ENCODE measurements at regions not wholly inside any gene's neighbourhood (a gene's known extent, or its start where the extent isn't known, plus 50 kb on each side); places are given as distances from the start of the nearest gene placed in this dataset.
A peak's percentile ranks its signal among the peaks of the same experiment; 100 is the strongest.
"Not testable (repeated sequence)": the region's sequence is repeated elsewhere in the genome, so short reads cannot be mapped to it uniquely, and the experiment has no call there.

DNA sequence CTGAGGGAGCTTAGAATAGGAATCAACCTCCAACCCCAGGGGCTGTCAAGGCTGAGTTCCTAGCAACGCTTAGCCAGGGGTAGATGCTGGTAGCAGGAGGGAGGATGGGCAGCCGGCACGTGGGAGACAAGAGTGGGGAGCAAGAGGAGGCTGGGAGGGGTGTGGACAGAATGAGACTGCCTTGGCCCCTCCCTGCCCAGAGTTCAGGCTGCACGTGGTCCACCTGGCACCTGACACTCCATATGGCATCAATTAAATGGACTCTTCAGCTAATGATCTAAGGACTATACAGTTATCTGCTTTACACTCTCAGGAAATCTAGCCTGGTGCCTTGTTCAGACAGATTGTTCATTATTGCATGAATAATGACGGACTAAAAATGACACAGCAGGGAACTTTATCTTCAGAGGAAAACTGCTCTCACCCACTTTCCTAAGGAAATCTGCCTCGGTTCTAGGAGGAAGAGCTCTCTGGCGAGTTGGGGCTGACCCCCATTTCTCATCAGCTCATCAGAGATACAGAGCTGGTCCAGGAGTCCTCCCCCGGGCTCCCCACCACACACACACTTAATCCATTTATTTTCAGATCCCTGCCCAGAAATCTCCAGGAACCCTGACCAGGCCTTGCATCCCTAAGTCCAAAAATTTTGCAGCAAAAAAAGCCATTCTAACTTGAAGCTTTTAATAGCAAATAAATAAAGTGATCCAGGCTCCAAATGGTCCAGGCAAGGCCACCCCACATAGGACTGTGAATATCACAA is 102.1 kb upstream of the CDC42EP3 start (continued):
- TF ChIP-seq, protein P1, sequence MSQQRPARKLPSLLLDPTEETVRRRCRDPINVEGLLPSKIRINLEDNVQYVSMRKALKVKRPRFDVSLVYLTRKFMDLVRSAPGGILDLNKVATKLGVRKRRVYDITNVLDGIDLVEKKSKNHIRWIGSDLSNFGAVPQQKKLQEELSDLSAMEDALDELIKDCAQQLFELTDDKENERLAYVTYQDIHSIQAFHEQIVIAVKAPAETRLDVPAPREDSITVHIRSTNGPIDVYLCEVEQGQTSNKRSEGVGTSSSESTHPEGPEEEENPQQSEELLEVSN (IDR thresholded peaks at IDR 0.05; ENCODE audit: borderline replicate concordance, low read depth) = no peak
- TF ChIP-seq TFCP2L1 (CRISPR knock-in tag; IDR thresholded peaks at IDR 0.05) (no peak), HOXB13 (CRISPR knock-in tag; IDR thresholded peaks at IDR 0.05; ENCODE audit: low read depth) (no peak), HDAC2 (IDR thresholded peaks at IDR 0.05) (no peak), RFX5 (IDR thresholded peaks at IDR 0.05) (no peak)

DNA sequence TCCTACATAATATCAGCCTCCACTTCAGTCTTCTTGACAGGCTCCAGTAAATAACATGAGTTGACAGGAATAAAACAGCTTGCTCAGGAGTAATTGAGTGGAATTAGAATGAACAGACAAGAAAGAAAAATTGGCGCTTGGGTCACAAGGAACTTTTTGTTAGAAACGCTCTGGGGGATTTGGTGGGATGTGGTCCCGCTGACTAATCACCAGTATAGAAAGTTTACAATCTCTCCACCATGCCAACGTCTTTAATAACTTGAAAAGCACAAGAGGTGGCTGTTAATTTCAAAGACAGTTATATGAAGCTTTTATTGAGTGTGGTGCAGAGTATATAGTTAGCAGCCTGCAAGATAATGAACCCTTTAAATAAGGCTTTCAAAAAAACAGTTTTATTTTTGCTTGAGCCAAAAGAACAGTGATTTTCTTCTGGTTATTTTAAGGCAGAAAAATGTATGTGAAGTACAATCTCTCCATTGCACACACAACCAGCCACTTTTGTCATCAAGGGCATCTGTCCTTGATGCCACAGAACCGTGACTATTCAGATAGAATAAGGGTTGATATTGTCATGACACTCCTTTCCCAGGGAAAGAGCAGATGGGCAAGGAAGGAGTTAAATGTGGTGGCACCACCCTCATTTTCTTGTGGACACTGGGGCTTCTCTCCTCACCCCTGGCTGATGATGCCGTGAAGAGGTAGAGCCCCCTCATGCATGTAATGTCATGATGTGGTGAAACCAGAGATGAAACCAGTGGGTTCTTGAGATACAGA is 102.9 kb upstream of the CDC42EP3 start:
- H3K4me3 ChIP-seq, POLR2A ChIA-PET: not testable (repeated sequence)

DNA sequence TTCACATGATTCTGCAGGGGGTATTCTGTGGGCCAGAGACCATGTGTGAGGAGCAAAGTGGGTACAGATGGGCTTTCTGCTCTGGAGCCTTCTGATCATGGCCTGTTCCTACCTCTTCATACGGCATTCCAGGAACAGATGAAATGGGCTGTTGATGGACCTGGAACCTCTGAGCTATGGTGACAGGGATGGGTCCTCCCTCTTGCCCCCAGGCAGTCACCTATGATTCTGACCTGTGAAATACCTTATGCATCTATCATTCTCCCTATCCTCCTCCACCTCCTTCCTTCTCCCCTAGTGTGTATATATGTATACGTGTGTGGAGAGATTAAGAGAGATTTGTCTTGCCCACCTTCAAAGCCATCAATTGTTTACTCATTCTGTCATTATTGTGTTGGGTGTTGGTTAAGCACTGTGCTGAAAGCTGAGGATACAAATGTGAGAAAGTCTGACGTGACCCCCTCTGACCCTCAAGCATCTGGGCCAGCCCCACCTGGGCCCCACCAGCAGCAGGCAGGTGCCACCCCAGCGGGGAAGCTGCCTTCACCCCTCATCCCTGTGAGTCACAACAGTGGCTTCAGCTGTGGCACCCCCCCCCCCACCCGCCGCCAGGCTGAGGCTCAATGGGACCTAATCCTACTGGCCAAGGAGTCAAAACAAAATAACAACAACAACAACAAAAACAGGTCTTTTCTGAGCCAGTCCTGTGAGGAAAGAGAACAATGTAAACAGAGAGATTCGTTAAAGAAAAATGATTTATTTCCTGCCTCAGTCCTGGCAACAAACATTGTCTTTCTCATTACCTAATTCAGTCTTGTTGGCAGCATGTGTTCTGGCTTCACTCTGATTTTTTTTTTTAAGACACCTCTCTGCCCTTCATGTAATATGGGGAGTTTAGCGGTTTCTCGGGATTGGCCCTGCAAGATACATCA is 103.8 kb upstream of the CDC42EP3 start:
- H3K4me3 ChIP-seq = no peak overlapping the region
- peak overlapping the region; percentile 64 to 81 for H3K27ac ChIP-seq
- peak overlapping the region; percentile 40 for H3K4me2 ChIP-seq
- ChIA-PET CTCF (interaction anchor here (0.8 to 1.9 kb wide), 3 partner anchors 23 to 359 kb away, joined by 3 to 5 read pairs (median 3); no protein-coding TSS in a partner anchor), POLR2A (no interaction called here)
- 86% methylated on average over 9 of the region's 9 CpGs for WGBS (ENCODE audit: missing lambda C conversion rate)
- ATAC-seq (no peak), DNase-seq (ENCODE audit: low read depth in 1 of 2, low spot score in 1 of 2) (no peak), FAIRE-seq (no peak)
- TF ChIP-seq, protein P1 (IDR thresholded peaks at IDR 0.05; ENCODE audit: borderline replicate concordance, low read depth) = no peak
- TF ChIP-seq ESRRA (IDR thresholded peaks at IDR 0.05; ENCODE audit: borderline replicate concordance, low read length) (no peak), HEYL (CRISPR knock-in tag; IDR thresholded peaks at IDR 0.05) (no peak), HOXA7 (CRISPR knock-in tag; IDR thresholded peaks at IDR 0.05) (no peak), RARB (CRISPR knock-in tag; IDR thresholded peaks at IDR 0.05) (no peak), JUNB (IDR thresholded peaks at IDR 0.05) (no peak), MAFK (IDR thresholded peaks at IDR 0.05; ENCODE audit: partially characterized antibody) (no peak), ZFP36 (IDR thresholded peaks at IDR 0.05; ENCODE audit: borderline replicate concordance, partially characterized antibody) (no peak), FOSB (CRISPR knock-in tag; IDR thresholded peaks at IDR 0.05) (no peak), SREBF2 (IDR thresholded peaks at IDR 0.05) (no peak), MYC (IDR thresholded peaks at IDR 0.05; ENCODE audit: borderline replicate concordance, low read length) (no peak)
- TF ChIP-seq, protein P2, sequence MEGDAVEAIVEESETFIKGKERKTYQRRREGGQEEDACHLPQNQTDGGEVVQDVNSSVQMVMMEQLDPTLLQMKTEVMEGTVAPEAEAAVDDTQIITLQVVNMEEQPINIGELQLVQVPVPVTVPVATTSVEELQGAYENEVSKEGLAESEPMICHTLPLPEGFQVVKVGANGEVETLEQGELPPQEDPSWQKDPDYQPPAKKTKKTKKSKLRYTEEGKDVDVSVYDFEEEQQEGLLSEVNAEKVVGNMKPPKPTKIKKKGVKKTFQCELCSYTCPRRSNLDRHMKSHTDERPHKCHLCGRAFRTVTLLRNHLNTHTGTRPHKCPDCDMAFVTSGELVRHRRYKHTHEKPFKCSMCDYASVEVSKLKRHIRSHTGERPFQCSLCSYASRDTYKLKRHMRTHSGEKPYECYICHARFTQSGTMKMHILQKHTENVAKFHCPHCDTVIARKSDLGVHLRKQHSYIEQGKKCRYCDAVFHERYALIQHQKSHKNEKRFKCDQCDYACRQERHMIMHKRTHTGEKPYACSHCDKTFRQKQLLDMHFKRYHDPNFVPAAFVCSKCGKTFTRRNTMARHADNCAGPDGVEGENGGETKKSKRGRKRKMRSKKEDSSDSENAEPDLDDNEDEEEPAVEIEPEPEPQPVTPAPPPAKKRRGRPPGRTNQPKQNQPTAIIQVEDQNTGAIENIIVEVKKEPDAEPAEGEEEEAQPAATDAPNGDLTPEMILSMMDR (IDR thresholded peaks at IDR 0.05) = no peak
- TF ChIP-seq, protein P3, sequence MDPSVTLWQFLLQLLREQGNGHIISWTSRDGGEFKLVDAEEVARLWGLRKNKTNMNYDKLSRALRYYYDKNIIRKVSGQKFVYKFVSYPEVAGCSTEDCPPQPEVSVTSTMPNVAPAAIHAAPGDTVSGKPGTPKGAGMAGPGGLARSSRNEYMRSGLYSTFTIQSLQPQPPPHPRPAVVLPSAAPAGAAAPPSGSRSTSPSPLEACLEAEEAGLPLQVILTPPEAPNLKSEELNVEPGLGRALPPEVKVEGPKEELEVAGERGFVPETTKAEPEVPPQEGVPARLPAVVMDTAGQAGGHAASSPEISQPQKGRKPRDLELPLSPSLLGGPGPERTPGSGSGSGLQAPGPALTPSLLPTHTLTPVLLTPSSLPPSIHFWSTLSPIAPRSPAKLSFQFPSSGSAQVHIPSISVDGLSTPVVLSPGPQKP (IDR thresholded peaks at IDR 0.05; ENCODE audit: low read depth, low read length) = no peak
- peaks cover 55% of the 10 kb centered on the region for H3K4me1 ChIP-seq
- H3K9me3 ChIP-seq = no peaks in the 10 kb centered on the region

More for the DNA sequence above, 102.9 kb upstream of the CDC42EP3 start:
- not testable (repeated sequence) for ATAC-seq; DNase-seq (ENCODE audit: low read depth in 1 of 2, low spot score in 1 of 2); H3K9me3 ChIP-seq; H3K4me2 ChIP-seq; FAIRE-seq
- H3K4me1 ChIP-seq = peaks cover 49% of the 10 kb centered on the region
- H3K27ac ChIP-seq = peak overlapping the region; percentile 23 to 81; a peak in 4 of 6 replicates
- WGBS (ENCODE audit: missing lambda C conversion rate) = 78% methylated on average over 6 of the region's 6 CpGs
- CTCF ChIA-PET = interaction anchor here (1.2 to 1.9 kb wide), 2 partner anchors 23 to 103 kb away, joined by 3 to 5 read pairs; no protein-coding TSS in a partner anchor

Data from A549 (cell line).